K562 (cell line): ENCODE measurements at regions not wholly inside any gene's neighbourhood (a gene's known extent, or its start where the extent isn't known, plus 50 kb on each side); places are given as distances from the start of the nearest gene placed in this dataset.

Source experiments
- CEBPG ChIP-seq, 3 experiments: fragments of 200-800 bp in 1 of 3; sonication (Bioruptor generic) in 1 of 3; sonication (generic) in 1 of 3; formaldehyde crosslinking in 1 of 3; IDR thresholded peaks in 2 of 3; conservative IDR thresholded peaks in 1 of 3; 2 replicates each; pipeline versions ENCODE4 v1.6.1 to v1.8.0; 2016 to 2022; ENCODE audit warnings: missing compliant biosample characterization in 2 of 3, missing genetic modification characterization in 2 of 3, mild to moderate bottlenecking in 1 of 3, missing genetic modification reagents in 1 of 3
- TF ChIP-seq, protein P1 (sequence below): fragments of 200-600 bp; sonication (generic); IDR thresholded peaks from one replicate; pipeline ENCODE4 v1.6.1; 2012; ENCODE audit warnings: mild to moderate bottlenecking, low read depth, low read length, inconsistent platforms

DNA sequence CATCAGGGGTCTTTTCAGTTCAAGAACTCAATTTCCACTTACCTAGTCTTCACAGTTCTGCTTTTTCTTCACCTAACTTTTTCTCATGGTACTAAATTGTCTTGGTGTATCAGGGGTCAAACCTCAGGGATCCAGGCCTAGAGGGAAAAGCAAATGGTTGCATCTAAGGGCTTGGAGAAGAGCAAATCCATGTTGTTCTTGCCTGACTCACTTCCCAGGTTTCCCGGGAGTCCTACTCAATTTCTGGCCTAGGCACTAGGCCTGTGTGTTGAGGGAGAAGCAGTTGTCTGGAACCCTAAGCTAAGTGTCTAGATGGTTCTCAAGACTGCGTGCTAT lies 191.9 kb upstream of the STK26 start (continued):
- TF ChIP-seq, protein P1, sequence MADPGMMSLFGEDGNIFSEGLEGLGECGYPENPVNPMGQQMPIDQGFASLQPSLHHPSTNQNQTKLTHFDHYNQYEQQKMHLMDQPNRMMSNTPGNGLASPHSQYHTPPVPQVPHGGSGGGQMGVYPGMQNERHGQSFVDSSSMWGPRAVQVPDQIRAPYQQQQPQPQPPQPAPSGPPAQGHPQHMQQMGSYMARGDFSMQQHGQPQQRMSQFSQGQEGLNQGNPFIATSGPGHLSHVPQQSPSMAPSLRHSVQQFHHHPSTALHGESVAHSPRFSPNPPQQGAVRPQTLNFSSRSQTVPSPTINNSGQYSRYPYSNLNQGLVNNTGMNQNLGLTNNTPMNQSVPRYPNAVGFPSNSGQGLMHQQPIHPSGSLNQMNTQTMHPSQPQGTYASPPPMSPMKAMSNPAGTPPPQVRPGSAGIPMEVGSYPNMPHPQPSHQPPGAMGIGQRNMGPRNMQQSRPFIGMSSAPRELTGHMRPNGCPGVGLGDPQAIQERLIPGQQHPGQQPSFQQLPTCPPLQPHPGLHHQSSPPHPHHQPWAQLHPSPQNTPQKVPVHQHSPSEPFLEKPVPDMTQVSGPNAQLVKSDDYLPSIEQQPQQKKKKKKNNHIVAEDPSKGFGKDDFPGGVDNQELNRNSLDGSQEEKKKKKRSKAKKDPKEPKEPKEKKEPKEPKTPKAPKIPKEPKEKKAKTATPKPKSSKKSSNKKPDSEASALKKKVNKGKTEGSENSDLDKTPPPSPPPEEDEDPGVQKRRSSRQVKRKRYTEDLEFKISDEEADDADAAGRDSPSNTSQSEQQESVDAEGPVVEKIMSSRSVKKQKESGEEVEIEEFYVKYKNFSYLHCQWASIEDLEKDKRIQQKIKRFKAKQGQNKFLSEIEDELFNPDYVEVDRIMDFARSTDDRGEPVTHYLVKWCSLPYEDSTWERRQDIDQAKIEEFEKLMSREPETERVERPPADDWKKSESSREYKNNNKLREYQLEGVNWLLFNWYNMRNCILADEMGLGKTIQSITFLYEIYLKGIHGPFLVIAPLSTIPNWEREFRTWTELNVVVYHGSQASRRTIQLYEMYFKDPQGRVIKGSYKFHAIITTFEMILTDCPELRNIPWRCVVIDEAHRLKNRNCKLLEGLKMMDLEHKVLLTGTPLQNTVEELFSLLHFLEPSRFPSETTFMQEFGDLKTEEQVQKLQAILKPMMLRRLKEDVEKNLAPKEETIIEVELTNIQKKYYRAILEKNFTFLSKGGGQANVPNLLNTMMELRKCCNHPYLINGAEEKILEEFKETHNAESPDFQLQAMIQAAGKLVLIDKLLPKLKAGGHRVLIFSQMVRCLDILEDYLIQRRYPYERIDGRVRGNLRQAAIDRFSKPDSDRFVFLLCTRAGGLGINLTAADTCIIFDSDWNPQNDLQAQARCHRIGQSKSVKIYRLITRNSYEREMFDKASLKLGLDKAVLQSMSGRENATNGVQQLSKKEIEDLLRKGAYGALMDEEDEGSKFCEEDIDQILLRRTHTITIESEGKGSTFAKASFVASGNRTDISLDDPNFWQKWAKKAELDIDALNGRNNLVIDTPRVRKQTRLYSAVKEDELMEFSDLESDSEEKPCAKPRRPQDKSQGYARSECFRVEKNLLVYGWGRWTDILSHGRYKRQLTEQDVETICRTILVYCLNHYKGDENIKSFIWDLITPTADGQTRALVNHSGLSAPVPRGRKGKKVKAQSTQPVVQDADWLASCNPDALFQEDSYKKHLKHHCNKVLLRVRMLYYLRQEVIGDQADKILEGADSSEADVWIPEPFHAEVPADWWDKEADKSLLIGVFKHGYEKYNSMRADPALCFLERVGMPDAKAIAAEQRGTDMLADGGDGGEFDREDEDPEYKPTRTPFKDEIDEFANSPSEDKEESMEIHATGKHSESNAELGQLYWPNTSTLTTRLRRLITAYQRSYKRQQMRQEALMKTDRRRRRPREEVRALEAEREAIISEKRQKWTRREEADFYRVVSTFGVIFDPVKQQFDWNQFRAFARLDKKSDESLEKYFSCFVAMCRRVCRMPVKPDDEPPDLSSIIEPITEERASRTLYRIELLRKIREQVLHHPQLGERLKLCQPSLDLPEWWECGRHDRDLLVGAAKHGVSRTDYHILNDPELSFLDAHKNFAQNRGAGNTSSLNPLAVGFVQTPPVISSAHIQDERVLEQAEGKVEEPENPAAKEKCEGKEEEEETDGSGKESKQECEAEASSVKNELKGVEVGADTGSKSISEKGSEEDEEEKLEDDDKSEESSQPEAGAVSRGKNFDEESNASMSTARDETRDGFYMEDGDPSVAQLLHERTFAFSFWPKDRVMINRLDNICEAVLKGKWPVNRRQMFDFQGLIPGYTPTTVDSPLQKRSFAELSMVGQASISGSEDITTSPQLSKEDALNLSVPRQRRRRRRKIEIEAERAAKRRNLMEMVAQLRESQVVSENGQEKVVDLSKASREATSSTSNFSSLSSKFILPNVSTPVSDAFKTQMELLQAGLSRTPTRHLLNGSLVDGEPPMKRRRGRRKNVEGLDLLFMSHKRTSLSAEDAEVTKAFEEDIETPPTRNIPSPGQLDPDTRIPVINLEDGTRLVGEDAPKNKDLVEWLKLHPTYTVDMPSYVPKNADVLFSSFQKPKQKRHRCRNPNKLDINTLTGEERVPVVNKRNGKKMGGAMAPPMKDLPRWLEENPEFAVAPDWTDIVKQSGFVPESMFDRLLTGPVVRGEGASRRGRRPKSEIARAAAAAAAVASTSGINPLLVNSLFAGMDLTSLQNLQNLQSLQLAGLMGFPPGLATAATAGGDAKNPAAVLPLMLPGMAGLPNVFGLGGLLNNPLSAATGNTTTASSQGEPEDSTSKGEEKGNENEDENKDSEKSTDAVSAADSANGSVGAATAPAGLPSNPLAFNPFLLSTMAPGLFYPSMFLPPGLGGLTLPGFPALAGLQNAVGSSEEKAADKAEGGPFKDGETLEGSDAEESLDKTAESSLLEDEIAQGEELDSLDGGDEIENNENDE, result no peak
- TF ChIP-seq CEBPG (CRISPR knock-in tag; IDR thresholded peaks at IDR 0.05) (no peak), CEBPG (tag; conservative IDR thresholded peaks at IDR 0.05 in 1 of 2, IDR thresholded peaks at IDR 0.05 in 1 of 2) (no peak)
